HG03066 (cell line): ENCODE measurements at regions not wholly inside any gene's neighbourhood (a gene's known extent, or its start where the extent isn't known, plus 50 kb on each side); places are given as distances from the start of the nearest gene placed in this dataset.

Source experiments
- ATAC-seq: cut with Tn5 transposase; IDR thresholded peaks from one replicate; pipeline ENCODE4 v1.9.1; 2021; ENCODE audit warnings: low read depth; ENCODE audit not compliant: unreplicated experiment

DNA sequence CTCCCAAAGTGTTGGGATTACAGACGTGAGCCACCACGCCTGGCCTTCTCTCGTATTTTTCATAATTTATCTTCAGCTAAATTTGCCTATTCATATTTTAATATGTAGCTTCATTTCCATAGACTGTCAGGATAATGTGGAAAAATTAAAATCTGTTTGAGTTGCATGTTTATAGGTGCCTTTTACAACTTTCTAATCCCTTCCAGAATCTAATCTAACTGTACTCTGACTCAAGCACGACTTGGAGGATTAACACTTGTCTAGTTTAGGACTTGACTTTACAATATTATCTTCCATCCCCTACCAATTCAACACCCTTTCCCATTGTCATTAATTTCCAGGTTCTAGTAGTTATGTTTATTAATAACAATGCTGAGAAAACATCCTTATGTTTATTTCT is 1761.5 kb downstream of the MAT2B start:
- ATAC-seq = no peak

DNA sequence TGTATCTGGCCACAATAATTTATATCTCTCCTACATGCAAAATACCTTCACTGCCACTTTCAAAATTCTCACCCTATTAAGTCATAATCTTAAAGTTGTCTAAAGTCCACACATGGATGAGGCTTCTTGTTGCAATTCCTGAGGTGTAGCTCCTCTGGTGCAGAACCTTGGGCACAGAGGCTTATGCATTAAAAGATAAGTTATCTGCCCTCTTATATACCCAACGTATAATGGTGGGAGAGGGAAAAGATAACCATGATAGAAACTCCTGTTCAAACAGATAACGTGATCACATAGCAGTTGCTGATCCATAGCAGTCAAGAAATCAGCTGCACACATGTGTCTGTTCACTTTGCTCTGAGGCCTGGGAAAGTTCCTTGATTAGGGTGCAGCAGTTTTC is 1767.0 kb downstream of the MAT2B start:
- ATAC-seq = no peak

DNA sequence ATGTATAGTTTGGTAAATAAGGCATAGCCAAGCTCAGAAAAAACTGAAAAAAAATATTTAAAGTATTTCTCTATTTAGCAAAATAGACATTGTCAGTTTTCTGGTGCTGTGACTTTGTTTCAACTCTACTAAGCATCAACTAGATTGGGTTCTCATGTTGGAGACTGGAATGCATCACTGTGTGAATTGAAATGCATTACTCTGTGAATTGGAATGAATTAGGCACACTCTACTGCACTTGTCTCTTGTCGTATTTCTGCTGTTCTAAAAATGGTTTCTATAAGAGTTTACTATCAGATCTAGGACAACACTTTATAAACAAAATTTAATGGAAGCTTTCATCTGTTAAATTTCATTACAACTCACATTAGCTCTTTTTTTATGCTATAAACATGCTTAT is 1772.2 kb downstream of the MAT2B start:
- ATAC-seq = no peak

DNA sequence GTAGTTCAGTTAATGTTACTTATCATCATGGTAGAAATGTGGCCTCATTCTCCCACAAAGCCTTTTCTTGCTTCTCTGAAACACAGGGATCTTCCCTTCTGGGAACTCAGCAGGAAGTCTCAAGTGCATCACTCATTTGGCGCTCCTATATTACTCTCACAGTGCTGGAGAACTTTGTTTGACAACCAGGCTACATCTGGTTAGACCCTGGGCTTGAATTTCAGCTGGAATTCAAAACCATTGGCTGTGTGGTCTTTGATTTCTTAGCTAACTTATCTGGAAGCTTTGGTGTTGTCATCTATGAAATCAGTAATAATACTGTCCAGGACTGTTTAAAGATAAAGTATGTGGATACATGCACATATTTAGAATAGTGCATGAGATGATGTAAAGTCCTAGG is 1777.1 kb downstream of the MAT2B start:
- no peak for ATAC-seq

DNA sequence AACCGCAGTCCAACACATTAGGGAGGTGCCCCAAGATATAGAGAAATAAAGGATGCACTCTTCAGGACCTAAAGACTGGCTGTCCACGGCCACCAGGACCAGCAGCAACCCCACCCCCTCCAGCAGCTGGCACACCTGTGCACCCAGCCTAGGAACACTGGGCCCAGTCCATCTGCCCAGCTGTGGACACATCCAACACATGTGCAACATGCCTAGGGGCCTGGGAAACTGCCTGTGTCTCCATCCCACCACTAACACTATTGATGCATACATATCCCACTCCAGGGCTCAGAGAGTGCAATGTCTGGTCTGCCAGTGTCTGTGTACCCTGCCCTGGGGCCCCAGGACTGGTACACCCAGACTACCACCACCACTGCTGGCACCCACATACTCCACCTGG is 1781.3 kb downstream of the MAT2B start:
- ATAC-seq = no peak

DNA sequence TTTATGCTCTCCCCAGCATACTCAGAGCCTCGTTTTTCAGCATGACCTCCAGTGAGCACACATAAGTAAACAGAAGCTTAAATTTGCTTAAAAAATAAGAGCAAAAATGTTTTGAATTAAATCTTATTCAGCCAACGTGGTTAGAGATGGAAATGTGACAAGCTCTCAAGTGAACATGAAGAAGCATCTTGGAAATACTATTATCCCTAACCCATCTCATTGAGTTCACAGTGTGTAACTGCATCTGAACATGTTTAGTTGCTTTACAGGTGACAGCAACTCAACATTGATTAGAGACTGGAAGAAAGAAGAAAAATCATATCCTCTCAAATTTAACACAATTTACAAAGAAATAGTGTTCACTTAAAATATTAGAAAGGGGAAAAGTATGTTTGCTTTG is 1785.1 kb downstream of the MAT2B start:
- no peak for ATAC-seq

DNA sequence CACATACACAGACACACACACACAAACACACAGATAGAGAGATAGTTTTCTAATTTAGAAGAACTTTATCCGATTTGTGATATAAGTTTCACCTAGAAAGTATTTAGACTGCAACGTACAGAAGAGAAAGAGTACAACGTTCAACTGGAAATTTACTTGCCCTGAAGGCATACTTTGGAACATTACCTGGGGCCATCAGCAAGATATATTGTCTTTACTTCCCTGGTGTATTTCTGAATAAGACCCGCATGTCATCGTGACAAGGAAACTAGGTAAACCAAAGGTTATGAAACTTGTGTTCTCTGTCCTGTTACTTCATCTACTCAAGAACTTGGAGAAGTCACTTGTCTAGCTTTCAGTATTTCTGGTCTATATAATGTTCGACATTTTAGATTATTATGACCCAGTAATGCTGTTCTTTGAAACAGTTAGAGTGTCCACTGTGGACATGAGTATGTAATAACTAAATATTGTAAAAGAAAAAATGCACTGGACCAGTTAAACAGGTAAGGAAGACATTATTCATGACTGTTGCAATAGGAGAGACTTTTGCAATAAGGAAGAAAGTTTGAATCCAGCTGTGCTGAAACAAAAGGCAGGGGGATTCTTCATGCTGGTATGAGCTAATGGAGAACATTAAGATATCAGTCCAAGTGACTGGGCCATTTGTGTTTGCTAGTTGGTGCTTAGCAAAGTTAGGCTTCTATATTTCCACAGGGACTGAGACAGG is 1791.1 kb downstream of the MAT2B start:
- no peak for ATAC-seq

DNA sequence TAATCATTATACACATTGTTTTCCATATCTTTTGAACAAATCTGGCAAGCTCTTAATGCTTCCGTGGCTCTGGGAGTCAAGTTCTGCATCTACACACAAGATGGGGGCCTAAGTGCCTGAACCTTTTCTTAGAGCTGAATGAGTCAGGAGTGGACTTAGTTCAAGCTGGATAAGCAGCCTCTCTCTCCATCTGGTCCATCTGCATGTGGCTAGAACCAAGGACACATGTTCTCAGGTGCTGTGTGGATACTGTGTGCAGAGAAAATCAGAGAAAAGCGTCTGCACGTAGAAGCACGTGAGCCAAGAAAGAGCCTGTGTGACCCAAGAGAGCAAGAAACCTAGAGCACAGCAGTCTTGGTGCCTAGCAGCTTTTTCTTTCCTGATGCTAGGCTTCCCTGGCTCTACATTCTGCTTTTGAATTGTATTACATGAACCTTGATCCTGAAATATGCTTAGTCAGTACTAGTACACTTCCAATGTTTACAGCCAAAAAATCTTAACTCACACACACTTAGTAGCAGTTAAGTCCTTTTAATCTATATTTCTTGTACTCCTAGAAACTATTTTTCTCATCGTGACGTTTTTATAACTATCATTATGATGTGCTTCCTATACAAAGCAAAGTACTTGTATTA is 1798.9 kb downstream of the MAT2B start:
- ATAC-seq = no peak

DNA sequence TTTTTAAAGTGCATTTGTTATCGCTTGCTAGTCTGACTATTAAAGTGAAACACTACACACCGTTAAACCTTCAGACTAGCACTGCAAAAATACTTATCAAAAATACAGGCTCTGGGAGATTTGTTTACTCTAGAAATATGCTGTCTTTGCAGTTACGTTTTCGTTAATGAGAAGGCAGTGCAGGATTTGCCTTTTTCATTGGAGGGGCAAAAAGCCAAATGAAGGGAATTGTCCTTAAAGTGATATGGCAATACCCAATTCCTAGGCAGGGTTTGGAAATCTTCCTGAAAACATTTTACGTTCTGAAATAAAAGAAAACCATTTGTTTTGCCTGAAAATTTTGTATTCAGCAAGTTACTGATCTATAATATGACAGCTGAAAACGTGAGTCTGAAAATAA is 1800.2 kb downstream of the MAT2B start:
- ATAC-seq = no peak

DNA sequence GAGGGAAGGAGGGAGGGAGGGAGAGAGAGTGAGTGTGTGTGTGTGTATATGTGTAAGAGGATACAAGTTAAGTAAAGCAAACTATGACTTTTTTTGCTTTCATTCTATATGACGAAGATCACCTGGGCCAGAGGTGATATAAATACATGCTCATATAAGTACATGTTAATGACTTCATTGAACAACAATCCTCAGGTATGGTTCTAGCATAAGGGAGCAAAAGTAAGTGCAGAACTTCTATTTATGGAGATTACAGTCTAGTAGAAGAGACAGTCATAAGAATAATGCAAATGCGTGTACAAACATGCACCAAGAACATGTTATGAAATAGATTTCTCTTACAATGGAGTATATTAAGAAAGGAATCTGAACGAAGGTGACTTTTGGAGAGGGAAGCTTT is 1804.0 kb downstream of the MAT2B start:
- no peak for ATAC-seq

DNA sequence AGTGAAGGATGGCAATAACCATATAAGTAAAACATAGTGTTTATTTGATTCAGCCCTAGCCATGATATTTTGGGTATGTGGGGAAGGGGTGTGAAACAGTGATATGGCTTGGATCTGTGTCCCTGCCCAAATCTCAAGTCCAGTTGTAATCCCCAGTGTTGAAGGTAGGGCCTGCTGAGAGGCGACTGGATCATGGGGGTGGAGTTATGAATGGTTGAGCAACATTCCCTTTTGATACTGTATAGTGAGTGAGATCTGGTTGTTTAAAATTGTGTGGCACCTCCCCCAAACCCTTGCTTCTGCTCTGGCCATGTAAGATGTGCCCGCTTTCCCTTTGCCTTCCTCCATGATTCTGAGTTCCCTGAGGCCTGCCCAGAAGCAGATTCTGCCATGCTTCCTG is 1804.6 kb downstream of the MAT2B start:
- no peak for ATAC-seq

DNA sequence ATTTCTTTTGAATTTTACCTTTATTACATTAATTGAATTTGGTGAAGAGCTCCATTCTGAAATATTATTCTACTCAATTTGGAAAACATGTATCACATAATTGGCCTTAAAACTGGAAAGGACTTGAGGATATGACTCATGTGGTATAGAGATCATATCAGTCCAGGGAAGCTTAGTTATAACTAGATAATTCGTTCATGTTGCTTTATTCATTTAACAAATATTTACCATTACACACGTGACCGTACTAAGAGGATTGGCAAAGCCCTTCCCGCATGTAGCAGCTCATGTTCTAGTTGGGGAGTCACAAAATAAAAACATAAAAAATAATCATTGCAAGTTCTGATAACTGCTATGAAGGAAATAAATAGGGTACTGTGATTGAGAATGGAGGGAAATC is 1816.5 kb downstream of the MAT2B start:
- ATAC-seq = no peak

DNA sequence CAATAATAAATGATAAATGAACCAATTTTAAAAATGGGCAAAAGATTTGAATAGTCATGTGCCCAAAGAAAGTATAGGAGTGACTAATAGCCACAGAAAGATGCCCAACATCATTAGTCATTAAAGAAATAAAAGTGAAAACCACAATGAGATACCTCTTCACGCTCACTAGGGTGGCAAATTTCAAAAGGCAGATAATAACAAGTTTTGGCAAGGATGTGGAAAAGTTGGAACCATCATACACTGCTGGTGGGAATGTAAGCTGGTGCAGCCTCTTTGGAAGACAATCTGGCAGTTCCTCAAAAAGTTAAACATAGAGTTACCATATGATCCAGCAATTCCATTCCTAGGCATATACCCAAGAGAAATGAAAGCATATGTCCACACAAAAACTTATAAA is 1819.8 kb downstream of the MAT2B start:
- ATAC-seq = no peak

DNA sequence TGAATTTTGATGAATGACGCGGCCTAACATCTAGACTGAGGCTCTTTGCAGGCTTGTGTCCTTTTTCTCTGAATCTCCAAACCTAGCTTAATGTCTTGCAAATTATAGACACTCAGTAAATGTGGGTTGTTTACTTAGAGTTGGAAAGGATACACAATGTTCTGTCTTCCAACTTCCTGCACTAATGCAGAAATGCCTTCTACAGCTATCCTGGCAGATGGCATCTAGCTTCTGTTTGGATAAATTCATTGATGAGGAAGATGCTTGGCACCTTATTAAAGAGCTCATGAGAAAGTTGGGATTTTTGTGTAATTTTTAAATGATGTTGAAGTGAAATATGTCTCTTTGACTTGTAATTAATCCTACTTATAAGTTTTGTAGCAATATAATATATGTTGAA is 1822.2 kb downstream of the MAT2B start:
- no peak for ATAC-seq

DNA sequence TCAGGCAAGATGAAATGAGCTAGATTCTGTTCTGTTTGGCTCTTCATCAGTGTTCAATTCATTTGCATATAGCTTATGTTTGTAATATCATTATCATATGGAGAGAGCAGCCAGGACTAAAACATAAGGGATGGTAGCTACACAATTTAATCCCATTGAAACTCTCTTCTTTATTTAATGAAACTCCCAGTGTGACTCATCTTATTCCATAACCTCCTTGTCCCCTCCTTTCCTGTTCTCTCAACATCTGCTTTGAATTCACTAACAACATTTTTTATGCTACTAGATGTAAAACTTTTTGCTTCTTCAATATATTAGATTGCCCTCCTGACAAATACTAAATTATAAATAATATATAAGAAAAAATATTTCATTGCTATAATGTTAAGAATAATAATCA is 1823.4 kb downstream of the MAT2B start:
- ATAC-seq = no peak

DNA sequence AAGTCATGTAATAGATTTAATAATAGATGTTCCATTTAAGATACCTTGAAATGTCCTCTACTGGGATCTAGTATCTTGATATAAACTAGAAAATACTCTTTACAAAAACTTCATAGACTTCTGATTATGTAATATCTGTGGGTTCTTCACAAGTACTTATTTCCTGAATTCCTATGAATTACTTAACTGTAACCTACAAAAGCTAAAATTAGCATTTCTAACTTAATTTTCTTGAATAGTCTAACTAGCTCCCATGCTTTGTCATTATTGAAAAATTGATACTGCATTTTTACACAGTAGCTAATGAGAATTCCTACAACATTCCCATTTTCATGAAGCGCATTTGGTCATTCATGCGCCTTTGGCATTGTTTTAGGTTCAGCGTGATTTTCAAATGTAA is 1828.2 kb downstream of the MAT2B start:
- no peak for ATAC-seq

DNA sequence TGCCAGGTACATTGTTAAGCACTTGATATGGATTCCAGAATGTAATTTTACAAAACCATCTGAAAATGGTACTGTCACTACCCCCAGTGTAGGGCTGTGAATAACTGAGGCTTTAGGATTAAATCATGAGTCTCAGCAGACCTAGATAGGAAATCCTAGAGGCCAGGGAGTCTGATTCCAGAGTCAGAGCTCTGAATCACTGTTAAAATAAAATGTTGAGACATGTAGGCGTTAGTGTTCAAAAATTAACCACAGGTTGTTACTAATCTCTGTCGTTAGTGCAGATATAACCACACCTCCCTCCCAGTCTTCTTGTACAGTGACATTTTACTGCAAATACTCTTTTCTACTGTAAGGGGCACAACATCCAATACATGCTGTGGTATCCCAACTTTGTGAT is 1828.8 kb downstream of the MAT2B start:
- ATAC-seq = no peak

DNA sequence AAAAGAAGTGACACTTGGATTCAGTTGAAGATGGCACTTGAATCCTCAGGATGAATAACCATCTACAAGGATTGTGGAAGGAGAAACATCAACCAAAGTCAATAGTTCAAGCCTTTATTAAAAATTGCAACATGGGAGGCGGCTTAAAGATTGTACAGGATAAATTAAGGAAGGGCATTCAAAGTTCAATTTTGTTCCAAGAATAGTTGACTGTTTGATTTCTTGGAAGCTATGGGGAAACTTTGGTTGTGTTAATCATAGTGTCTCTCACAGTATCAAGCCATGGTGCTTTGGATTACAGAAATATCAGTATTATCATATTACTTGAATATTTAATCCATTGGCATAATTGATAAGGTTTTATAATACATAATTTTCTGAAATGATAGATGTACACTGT is 1844.3 kb downstream of the MAT2B start:
- ATAC-seq = no peak

DNA sequence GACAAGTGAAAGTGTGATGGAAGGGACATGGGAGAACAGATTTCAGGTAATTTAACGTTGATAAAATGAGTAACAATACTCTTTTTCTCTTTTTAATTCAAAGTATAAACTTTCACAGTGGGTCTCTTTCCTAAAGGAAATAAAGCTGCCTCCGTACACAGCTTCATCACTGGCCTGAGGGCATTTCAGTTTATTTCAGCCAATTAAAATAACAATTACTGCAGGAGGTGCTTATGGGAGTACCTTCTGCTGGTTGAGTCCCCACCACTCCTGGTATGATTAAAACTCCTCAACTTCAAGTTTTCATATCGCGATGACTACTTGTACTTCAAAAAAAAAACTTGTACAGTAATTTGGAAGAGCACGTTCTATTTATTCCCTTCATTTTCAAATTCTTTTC is 1845.9 kb downstream of the MAT2B start:
- ATAC-seq = no peak

DNA sequence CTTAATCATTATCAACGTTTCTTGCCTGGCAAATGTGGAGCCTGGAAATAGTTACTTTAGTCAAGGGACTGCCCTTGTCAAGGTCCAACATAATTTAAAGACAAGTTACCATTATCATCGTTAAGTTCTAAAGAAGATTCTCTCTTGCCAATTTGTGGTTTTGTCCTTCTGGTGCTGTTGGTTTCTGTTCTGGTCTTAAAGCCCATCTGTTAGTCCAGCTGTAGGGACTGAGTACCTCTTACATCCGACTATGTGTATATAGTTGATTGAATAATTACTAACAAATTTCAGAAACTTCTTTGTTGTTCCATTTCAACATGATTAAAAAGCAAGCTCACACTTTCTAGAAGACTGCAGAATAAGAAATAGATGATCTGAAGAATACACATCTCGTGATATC is 1854.9 kb downstream of the MAT2B start:
- no peak for ATAC-seq

DNA sequence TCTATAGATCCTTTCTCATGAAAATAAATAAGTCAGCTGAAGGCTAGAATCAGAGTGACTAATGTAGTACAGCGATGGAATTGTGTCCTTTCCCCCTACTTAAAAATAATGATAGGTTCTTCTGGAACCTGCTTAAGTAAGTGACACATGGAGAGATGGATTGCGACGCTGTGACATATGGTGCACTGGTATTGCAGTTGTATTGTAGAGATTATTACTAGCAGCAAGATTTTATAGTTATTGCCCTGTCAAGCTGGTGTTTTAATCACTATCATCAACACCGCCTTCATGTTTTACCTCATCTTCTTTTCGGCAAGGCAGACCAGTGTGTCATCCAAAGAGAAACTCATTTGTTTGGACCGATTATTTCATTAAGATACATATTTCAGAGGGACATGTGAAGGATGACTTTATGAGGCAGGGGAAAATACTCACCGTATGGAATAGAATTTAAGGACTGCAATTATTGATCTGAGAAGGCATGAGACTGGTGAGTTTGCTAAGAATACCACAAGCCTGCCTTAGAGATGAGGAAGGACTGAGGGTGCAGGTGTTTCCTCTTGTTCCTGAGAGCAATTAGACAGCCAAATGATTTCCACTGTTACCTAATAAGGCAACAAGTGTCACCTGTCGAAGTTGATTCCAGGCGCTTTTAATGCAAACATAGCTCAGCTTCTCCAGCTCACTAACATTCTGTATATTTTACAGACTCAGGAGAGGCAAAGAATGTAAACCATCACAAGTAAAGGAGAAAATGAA is 1855.5 kb downstream of the MAT2B start:
- ATAC-seq = no peak

DNA sequence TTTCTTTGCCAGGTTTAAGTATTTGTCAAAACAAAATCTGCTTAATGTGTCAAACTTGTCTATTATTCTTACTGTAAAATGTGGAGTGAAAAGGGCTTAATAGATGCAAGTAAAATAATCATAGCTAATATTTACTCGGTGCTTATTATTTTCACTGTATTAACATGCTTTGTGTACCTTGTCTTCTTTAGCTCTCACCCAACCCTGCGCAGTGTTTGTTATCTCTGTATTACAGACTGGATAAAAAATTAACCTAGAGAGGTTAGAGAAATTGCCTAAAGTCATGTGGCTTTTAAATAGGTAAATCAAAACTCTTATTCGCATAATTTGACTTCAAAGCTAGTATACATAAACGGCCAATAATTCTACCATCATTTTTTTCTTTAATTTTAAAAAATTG is 1864.8 kb downstream of the MAT2B start:
- no peak for ATAC-seq
